Neural progenitor cell (in vitro differentiated cells): ENCODE measurements at regions not wholly inside any gene's neighbourhood (a gene's known extent, or its start where the extent isn't known, plus 50 kb on each side); places are given as distances from the start of the nearest gene placed in this dataset.

Source experiments
- CTCF ChIP-seq: fragments of 200-600 bp; sonication (generic); IDR thresholded peaks from 2 replicates; pipeline ENCODE4 v1.5.1; 2017; ENCODE audit warnings: antibody characterized with exemption, mild to moderate bottlenecking
- EZH2 ChIP-seq: fragments of 200-600 bp; sonication (generic); IDR thresholded peaks from 2 replicates; pipeline ENCODE4 v1.6.1; 2017; ENCODE audit warnings: antibody characterized with exemption, mild to moderate bottlenecking, moderate library complexity

GRCh38 chr13:21911646-21912298, 240.9 kb downstream of the FGF9 start:
- TF ChIP-seq CTCF (no peak), EZH2 (no peak)
